H1 (cell line): ENCODE measurements at regions not wholly inside any gene's neighbourhood (a gene's known extent, or its start where the extent isn't known, plus 50 kb on each side); places are given as distances from the start of the nearest gene placed in this dataset.

Source experiments
- CTCF ChIA-PET: fragments of 300-600 bp; sonication (Branson Sonifier 250); formaldehyde crosslinking; loops from one replicate; lab custom pipeline; 2021; ENCODE audit not compliant: partially characterized antibody; lab: Charles Lee
- POLR2A ChIA-PET: fragments of 300-600 bp; sonication (Branson Sonifier 250); formaldehyde crosslinking; loops from one replicate; lab custom pipeline; 2021; ENCODE audit warnings: inconsistent platforms; ENCODE audit not compliant: partially characterized antibody; lab: Charles Lee
- DNase-seq, 2 experiments: peaks; one replicate each; pipeline versions ENCODE4 v3.0.0 to v3.0.0-alpha.2; 2010 to 2022; ENCODE audit warnings: low spot score in 2 of 2, low read depth in 1 of 2, mixed read lengths in 1 of 2
- FAIRE-seq: peaks from 2 replicates; lab custom pipeline; 2011; peaks lifted over from hg19 to GRCh38; lab: Jason Lieb, UNC
- H2AFZ ChIP-seq: 2 replicates; pipeline ENCODE4 v1.8.1; 2012; ENCODE audit warnings: low read length, inconsistent platforms
- H2AK5ac ChIP-seq: 2 replicates; pipeline ENCODE4 v1.6.1; 2013; ENCODE audit warnings: low read depth, low read length
- H2BK120ac ChIP-seq: replicated peaks from 2 replicates; pipeline ENCODE3; 2013; ENCODE audit warnings: low read depth, low read length, inconsistent platforms
- H2BK12ac ChIP-seq: 2 replicates; pipeline ENCODE4 v1.6.1; 2013; ENCODE audit warnings: low read depth, low read length
- H2BK15ac ChIP-seq: 2 replicates; pipeline ENCODE4 v1.6.1; 2013; ENCODE audit warnings: low read length
- H2BK20ac ChIP-seq: 2 replicates; pipeline ENCODE4 v1.6.1; 2013; ENCODE audit warnings: low read length
- H2BK5ac ChIP-seq: 2 replicates; pipeline ENCODE4 v1.6.1; 2013; ENCODE audit warnings: low read depth, low read length
- H3K14ac ChIP-seq: 2 replicates; pipeline ENCODE4 v1.6.1; 2013; ENCODE audit warnings: inconsistent platforms; ENCODE audit not compliant: insufficient read length
- H3K18ac ChIP-seq: 2 replicates; pipeline ENCODE4 v1.6.1; 2013; ENCODE audit warnings: low read length; ENCODE audit errors: extremely low read depth
- H3K23ac ChIP-seq: 2 replicates; pipeline ENCODE4 v1.6.1; 2013; ENCODE audit warnings: inconsistent platforms; ENCODE audit not compliant: insufficient read length
- H3K23me2 ChIP-seq: 2 replicates; pipeline ENCODE4 v1.6.1; 2013; ENCODE audit warnings: low read depth, low read length
- H3K27ac ChIP-seq: 2 replicates; pipeline ENCODE4 v1.6.1; 2011; ENCODE audit warnings: low read depth, low read length, inconsistent platforms
- H3K27me3 ChIP-seq, 4 experiments: replicated peaks in 1 of 4; 1 replicate in 1 of 4; 2 replicates in 3 of 4; pipeline versions ENCODE4 v1.6.1 to v1.8.1; 2011 to 2013; ENCODE audit warnings: low read length in 3 of 4, mild to moderate bottlenecking in 3 of 4, inconsistent platforms in 2 of 4, mixed read lengths in 2 of 4, moderate library complexity in 1 of 4; ENCODE audit not compliant: control insufficient read depth in 3 of 4, insufficient read depth in 3 of 4; ENCODE audit errors: extremely low read depth in 1 of 4
- H3K36me3 ChIP-seq, 4 experiments: 2 replicates each; pipeline versions ENCODE4 v1.6.1 to v1.8.1; 2011 to 2013; ENCODE audit warnings: mild to moderate bottlenecking in 4 of 4, low read length in 3 of 4, moderate library complexity in 2 of 4, control low read depth in 1 of 4, inconsistent platforms in 1 of 4; ENCODE audit not compliant: insufficient read depth in 4 of 4, control insufficient read depth in 2 of 4
- H3K4ac ChIP-seq: replicated peaks from 2 replicates; pipeline ENCODE3; 2013; ENCODE audit warnings: low read length, low read depth, mixed read lengths, inconsistent platforms; ENCODE audit not compliant: insufficient read length
- H3K4me1 ChIP-seq, 4 experiments: replicated peaks in 1 of 4; 1 replicate in 1 of 4; 2 replicates in 3 of 4; pipeline versions ENCODE4 v1.6.1 to v1.8.1; 2011 to 2013; ENCODE audit warnings: low read length in 3 of 4, inconsistent platforms in 2 of 4, mixed read lengths in 1 of 4; ENCODE audit not compliant: insufficient read depth in 4 of 4, control insufficient read depth in 3 of 4
- H3K4me2 ChIP-seq, 2 experiments: 2 replicates each; pipeline versions ENCODE4 v1.6.1 to v1.8.1; 2011 to 2013; ENCODE audit warnings: low read depth in 2 of 2, low read length in 2 of 2, control low read depth in 1 of 2, inconsistent platforms in 1 of 2, mild to moderate bottlenecking in 1 of 2; ENCODE audit not compliant: insufficient read depth in 1 of 2
- H3K4me3 ChIP-seq, 4 experiments: fragments of 200-600, 300-600 bp in 1 of 4; sonication (generic), shearing (Covaris generic), sonication (Bioruptor Twin) in 1 of 4; 2 replicates each; pipeline versions ENCODE4 v1.5.1 to v1.8.1; 2011 to 2016; ENCODE audit warnings: low read length in 4 of 4, low read depth in 3 of 4, control low read depth in 2 of 4, inconsistent platforms in 2 of 4, mild to moderate bottlenecking in 2 of 4, mixed read lengths in 1 of 4, moderate library complexity in 1 of 4; ENCODE audit not compliant: insufficient read depth in 2 of 4; ENCODE audit errors: extremely low read depth in 1 of 4
- H3K56ac ChIP-seq: replicated peaks from 2 replicates; pipeline ENCODE3; 2013; ENCODE audit warnings: low read depth, mild to moderate bottlenecking, mixed read lengths, low read length, inconsistent platforms; ENCODE audit not compliant: insufficient read length
- H3K79me1 ChIP-seq: 2 replicates; pipeline ENCODE4 v1.6.1; 2013; ENCODE audit warnings: low read depth, low read length, control low read depth
- H3K79me2 ChIP-seq, 2 experiments: 2 replicates each; pipeline versions ENCODE4 v1.6.1 to v1.8.1; 2012 to 2013; ENCODE audit warnings: low read length in 2 of 2, mild to moderate bottlenecking in 2 of 2, inconsistent platforms in 1 of 2; ENCODE audit not compliant: insufficient read depth in 2 of 2, control insufficient read depth in 1 of 2
- H3K9ac ChIP-seq, 4 experiments: replicated peaks in 1 of 4; 1 replicate in 1 of 4; 2 replicates in 3 of 4; pipeline versions ENCODE4 v1.6.1 to v1.8.1; 2011 to 2013; ENCODE audit warnings: low read depth in 3 of 4, low read length in 3 of 4, control low read depth in 2 of 4, mild to moderate bottlenecking in 2 of 4, moderate library complexity in 2 of 4, inconsistent platforms in 1 of 4; ENCODE audit errors: extremely low read depth in 1 of 4
- H3K9me3 ChIP-seq, 2 experiments: 2 replicates each; pipeline versions ENCODE4 v1.6.1 to v1.8.1; 2012 to 2013; ENCODE audit warnings: mild to moderate bottlenecking in 2 of 2, moderate library complexity in 2 of 2, control low read depth in 1 of 2, inconsistent platforms in 1 of 2, low read depth in 1 of 2, low read length in 1 of 2, mixed read lengths in 1 of 2; ENCODE audit not compliant: insufficient read depth in 2 of 2
- H4K20me1 ChIP-seq, 2 experiments: replicated peaks in 1 of 2; 2 replicates each; pipeline versions ENCODE3 to v1.8.1; 2011 to 2013; ENCODE audit warnings: inconsistent platforms in 2 of 2, low read length in 2 of 2, mild to moderate bottlenecking in 1 of 2; ENCODE audit not compliant: insufficient read depth in 2 of 2, control insufficient read depth in 1 of 2
- H4K5ac ChIP-seq: 2 replicates; pipeline ENCODE4 v1.6.1; 2013; ENCODE audit warnings: low read length, low read depth, mixed read lengths, inconsistent platforms; ENCODE audit not compliant: insufficient read length
- H4K8ac ChIP-seq: 2 replicates; pipeline ENCODE4 v1.8.0; 2013; ENCODE audit warnings: mild to moderate bottlenecking, moderate library complexity, low read length, inconsistent platforms; ENCODE audit not compliant: insufficient read depth; ENCODE audit errors: extremely low read depth
- H4K91ac ChIP-seq: replicated peaks from 2 replicates; pipeline ENCODE3; 2013; ENCODE audit warnings: low read length, mixed read lengths, inconsistent platforms; ENCODE audit not compliant: insufficient read length
- ATF3 ChIP-seq: IDR thresholded peaks from 2 replicates; pipeline ENCODE4 v1.6.1; 2011; ENCODE audit warnings: low read depth, mild to moderate bottlenecking, low read length; ENCODE audit not compliant: insufficient read depth
- CBX5 ChIP-seq: fragments of 300-800, 300-1000 bp; sonication (generic); IDR thresholded peaks from 2 replicates; pipeline ENCODE4 v1.7.1; 2016; ENCODE audit warnings: antibody characterized with exemption, low read length, low read depth
- CBX8 ChIP-seq: fragments of 300-800, 300-1000 bp; sonication (generic); IDR thresholded peaks from 2 replicates; pipeline ENCODE4 v1.7.1; 2016; ENCODE audit warnings: low read depth, low read length, borderline replicate concordance
- JUND ChIP-seq: IDR thresholded peaks from 2 replicates; pipeline ENCODE4 v1.6.1; 2011; ENCODE audit warnings: mild to moderate bottlenecking, improper control_type of control experiment, low read length
- KDM1A ChIP-seq: fragments of 200-600, 300-600 bp; sonication (generic); IDR thresholded peaks from 2 replicates; pipeline ENCODE4 v1.7.1; 2016; ENCODE audit warnings: mild to moderate bottlenecking, low read length, borderline replicate concordance
- PHF8 ChIP-seq: fragments of 200-600 bp; sonication (generic); conservative IDR thresholded peaks from 2 replicates; pipeline ENCODE4 v1.7.1; 2012; ENCODE audit warnings: low read depth, mild to moderate bottlenecking, inconsistent platforms, low read length, moderate library complexity
- POLR2AphosphoS5 ChIP-seq: IDR thresholded peaks from 2 replicates; pipeline ENCODE4 v1.6.1; 2011; ENCODE audit warnings: low read depth, low read length
- RBBP5 ChIP-seq: IDR thresholded peaks from 2 replicates; pipeline ENCODE4 v1.7.1; 2012; ENCODE audit warnings: low read depth, mild to moderate bottlenecking, inconsistent platforms, low read length, moderate library complexity, borderline replicate concordance
- SP2 ChIP-seq: IDR thresholded peaks from 2 replicates; pipeline ENCODE4 v1.6.1; 2012; ENCODE audit warnings: mild to moderate bottlenecking, low read length, inconsistent platforms
- TCF12 ChIP-seq: IDR thresholded peaks from 2 replicates; pipeline ENCODE4 v1.6.1; 2011; ENCODE audit warnings: low read depth, mild to moderate bottlenecking, low read length
- YY1 ChIP-seq: IDR thresholded peaks from 2 replicates; pipeline ENCODE4 v1.6.1; 2011; ENCODE audit warnings: low read depth, mild to moderate bottlenecking, low read length
- WGBS, 2 experiments: shearing (Covaris generic) in 1 of 2; methylation state at CpG; one replicate each; pipeline versions ENCODE4 v1.1.6 to v1.1.7; 2013 to 2015; ENCODE audit warnings: low lambda C conversion rate in 2 of 2, mixed read lengths in 2 of 2, inconsistent platforms in 1 of 2, low coverage in 1 of 2, missing lambda C conversion rate in 1 of 2; ENCODE audit not compliant: insufficient replicate concordance in 2 of 2, insufficient coverage in 1 of 2, insufficient read length in 1 of 2; ENCODE audit errors: extremely low coverage in 1 of 2, missing lambda C conversion rate in 1 of 2; 5-methylcytosine and 5-hydroxymethylcytosine counted together

- WGBS, 2 experiments: 18% methylated on average over 1 of the region's 1 CpG; no CpG with 5 or more reads in 1 of the 2 experiments
Observed at GRCh38 chr1:106722466-106722865, 334.0 kb upstream of the PRMT6 start.

More at GRCh38 chr1:106722466-106722865, 334.0 kb upstream of the PRMT6 start:
- no peak for TF ChIP-seq PHF8
- TF ChIP-seq ATF3: no peak
- TF ChIP-seq RBBP5: no peak
- TF ChIP-seq POLR2AphosphoS5: no peak
- TF ChIP-seq TCF12: no peak
- TF ChIP-seq CBX5: no peak
- no peak for TF ChIP-seq YY1
- TF ChIP-seq SP2: no peak
- TF ChIP-seq KDM1A: no peak
- no peak for TF ChIP-seq CBX8
- TF ChIP-seq JUND: no peak
- TF ChIP-seq, all 59 proteins: peak for 0
- H3K56ac ChIP-seq: no peak overlapping the region
- ChIA-PET CTCF (no interaction called here), POLR2A (no interaction called here)
- H3K4me2 ChIP-seq: no peak overlapping the region
- no peak overlapping the region for H2BK120ac ChIP-seq
- H3K27me3 ChIP-seq: no peaks in the 10 kb centered on the region
- H3K36me3 ChIP-seq: no peaks in the 10 kb centered on the region
- no peaks in the 10 kb centered on the region for H3K79me1 ChIP-seq
- H3K14ac ChIP-seq: no peak overlapping the region
- no peak overlapping the region for H4K8ac ChIP-seq
- H2BK20ac ChIP-seq: no peak overlapping the region
- H3K9me3 ChIP-seq: no peaks in the 10 kb centered on the region
- DNase-seq: no peak
- no peaks in the 10 kb centered on the region for H4K20me1 ChIP-seq
- H4K91ac ChIP-seq: no peak overlapping the region
- H2AK5ac ChIP-seq: no peak overlapping the region
- no peak overlapping the region for H3K9ac ChIP-seq
- no peak for FAIRE-seq
- H3K27ac ChIP-seq: no peak overlapping the region
- no peaks in the 10 kb centered on the region for H3K79me2 ChIP-seq
- H2BK15ac ChIP-seq: no peak overlapping the region
- H2BK12ac ChIP-seq: no peak overlapping the region
- H3K4ac ChIP-seq: no peak overlapping the region
- H3K23me2 ChIP-seq: no peaks in the 10 kb centered on the region
- no peak overlapping the region for H2AFZ ChIP-seq
- H2BK5ac ChIP-seq: no peak overlapping the region
- H3K18ac ChIP-seq: no peak overlapping the region
- H3K23ac ChIP-seq: no peak overlapping the region
- H3K4me3 ChIP-seq: no peak overlapping the region
- H4K5ac ChIP-seq: no peak overlapping the region
- no peaks in the 10 kb centered on the region for H3K4me1 ChIP-seq
